Ovary (tissue), 7 donors: ENCODE measurements at regions not wholly inside any gene's neighbourhood (a gene's known extent, or its start where the extent isn't known, plus 50 kb on each side); places are given as distances from the start of the nearest gene placed in this dataset.

Experiments used
- DNase-seq, 5 donors: peaks; one replicate each; pipeline ENCODE4 v3.0.0-alpha.2; 2019 to 2020
- H3K27ac ChIP-seq, 2 donors: fragments of 200-600 bp; one replicate each; pipeline versions ENCODE4 v1.5.1 to v1.8.0; 2019 to 2022
- H3K27me3 ChIP-seq: fragments of 200-600 bp; one replicate; pipeline ENCODE4 v1.8.0; 2022
- H3K36me3 ChIP-seq: fragments of 200-600 bp; sonication (generic); one replicate; pipeline ENCODE4 v1.5.1; 2019
- H3K4me1 ChIP-seq: one replicate; pipeline ENCODE4 v1.8.1; 2013; ENCODE audit warnings: mild to moderate bottlenecking, moderate library complexity; ENCODE audit not compliant: insufficient read depth
- H3K4me3 ChIP-seq: fragments of 200-600 bp; sonication (generic); one replicate; pipeline ENCODE4 v1.5.1; 2017
- H3K9me3 ChIP-seq, 2 donors: fragments of 200-600 bp in 1 of 2; sonication (generic) in 1 of 2; one replicate each; pipeline versions ENCODE4 v1.5.1 to v1.8.1; 2013 to 2019; ENCODE audit warnings: mild to moderate bottlenecking in 1 of 2, moderate library complexity in 1 of 2
- EP300 ChIP-seq: sonication (generic); formaldehyde crosslinking; IDR thresholded peaks from one replicate; pipeline ENCODE4 v1.6.1; 2017; ENCODE audit warnings: antibody characterized with exemption
- POLR2A ChIP-seq: fragments of 450-650 bp; IDR thresholded peaks from one replicate; pipeline ENCODE4 v1.6.1; 2017; ENCODE audit warnings: antibody characterized with exemption, mild to moderate bottlenecking, moderate library complexity
- WGBS, 3 donors: extraction: QIAGEN DNeasy Blood & Tissue Kit in 1 of 3; methylation state at CpG; one replicate each; pipeline versions ENCODE4 v1.1.5 to v1.1.7; 2013 to 2017; 5-methylcytosine and 5-hydroxymethylcytosine counted together
- intact Hi-C, 4 donors: fragments of 100-400 bp; cut with DNase I; formaldehyde crosslinking; loops; one replicate each; pipeline versions ENCODE4 v1.11.0 to v1.15.1; 2022 to 2023
- TF ChIP-seq, protein P1 (sequence below), 3 donors: fragments of 450-650 bp in 2 of 3; fragments of 200-600 bp in 1 of 3; IDR thresholded peaks; one replicate each; pipeline versions ENCODE4 v1.5.1 to v1.8.0; 2016 to 2022; ENCODE audit warnings: antibody characterized with exemption in 3 of 3, mild to moderate bottlenecking in 1 of 3
- donor health status: DM: no; HTN: no; CAD: no; lungs with moderate emphysema.
- donor health status: DM: no; HTN: no; CAD: no.
- donor health status: Bipolar disorder and iron deficiency.
- donor health status: DM: no; HTN: no; CAD: no.
- donor health status: DM: yes; HTN: yes; CAD: no.

DNA sequence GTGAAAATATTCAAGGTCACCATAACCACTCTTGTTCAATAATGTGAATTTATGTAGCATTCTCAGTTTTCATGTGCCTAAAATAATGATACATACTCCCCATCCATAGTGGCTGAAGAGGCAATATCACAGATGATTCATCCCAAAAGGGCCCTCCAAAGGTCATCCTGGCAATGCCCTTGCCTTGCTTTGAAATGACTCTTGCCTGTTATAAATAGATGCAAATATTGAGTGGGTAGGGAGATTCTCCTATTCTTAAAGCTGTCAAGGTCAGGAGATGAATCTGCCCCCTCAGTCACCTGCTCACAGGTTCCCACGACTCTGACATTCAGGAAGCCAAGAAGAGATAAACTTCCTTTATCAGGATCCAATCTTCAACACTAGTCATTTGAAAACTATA lies 490.5 kb downstream of the TNS1 start:
- 45 to 67% (median 49%) methylated on average over 1 of the region's 1 CpG for WGBS, 3 donors
- Histone ChIP-seq H3K4me3 (no peak overlapping the region), H3K27me3 (no peaks in the 10 kb centered on the region), H3K4me1 (peaks cover 3% of the 10 kb centered on the region), H3K36me3 (no peaks in the 10 kb centered on the region), H3K9me3 (no peaks in the 10 kb centered on the region), H3K27ac (no peak overlapping the region)
- TF ChIP-seq, protein P1, sequence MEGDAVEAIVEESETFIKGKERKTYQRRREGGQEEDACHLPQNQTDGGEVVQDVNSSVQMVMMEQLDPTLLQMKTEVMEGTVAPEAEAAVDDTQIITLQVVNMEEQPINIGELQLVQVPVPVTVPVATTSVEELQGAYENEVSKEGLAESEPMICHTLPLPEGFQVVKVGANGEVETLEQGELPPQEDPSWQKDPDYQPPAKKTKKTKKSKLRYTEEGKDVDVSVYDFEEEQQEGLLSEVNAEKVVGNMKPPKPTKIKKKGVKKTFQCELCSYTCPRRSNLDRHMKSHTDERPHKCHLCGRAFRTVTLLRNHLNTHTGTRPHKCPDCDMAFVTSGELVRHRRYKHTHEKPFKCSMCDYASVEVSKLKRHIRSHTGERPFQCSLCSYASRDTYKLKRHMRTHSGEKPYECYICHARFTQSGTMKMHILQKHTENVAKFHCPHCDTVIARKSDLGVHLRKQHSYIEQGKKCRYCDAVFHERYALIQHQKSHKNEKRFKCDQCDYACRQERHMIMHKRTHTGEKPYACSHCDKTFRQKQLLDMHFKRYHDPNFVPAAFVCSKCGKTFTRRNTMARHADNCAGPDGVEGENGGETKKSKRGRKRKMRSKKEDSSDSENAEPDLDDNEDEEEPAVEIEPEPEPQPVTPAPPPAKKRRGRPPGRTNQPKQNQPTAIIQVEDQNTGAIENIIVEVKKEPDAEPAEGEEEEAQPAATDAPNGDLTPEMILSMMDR (IDR thresholded peaks at IDR 0.05): no peak
- TF ChIP-seq POLR2A (no peak), EP300 (no peak)
- intact Hi-C loops: loop anchor here (5.0 to 10.0 kb wide), 5 partner anchors 130 to 820 kb away; partner anchors contain the start of gene IGFBP5 (in 2 of the 4)
- no peak for DNase-seq

DNA sequence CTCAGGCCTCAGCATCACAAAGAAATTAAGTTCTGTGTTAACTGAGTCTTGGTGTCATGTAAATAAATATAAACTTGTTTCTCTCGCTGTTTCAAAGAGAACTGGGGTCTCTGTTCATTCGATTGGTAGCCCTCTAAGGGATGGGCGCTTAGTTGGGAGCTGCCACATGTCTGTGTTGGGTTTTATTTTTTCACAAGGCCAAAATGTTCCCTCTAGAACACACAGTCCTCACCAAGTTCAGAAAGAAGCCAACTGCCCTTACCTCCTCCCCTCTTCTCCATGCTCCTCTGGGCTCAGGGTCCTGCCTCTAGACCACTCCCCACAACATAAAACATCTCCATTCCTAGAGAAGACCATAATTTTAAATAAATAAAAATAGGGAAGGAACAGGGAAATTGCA lies 490.9 kb downstream of the TNS1 start:
- peaks cover 3% of the 10 kb centered on the region for H3K4me1 ChIP-seq
- no peaks in the 10 kb centered on the region for H3K36me3 ChIP-seq
- no peak overlapping the region for H3K4me3 ChIP-seq
- no peaks in the 10 kb centered on the region for H3K27me3 ChIP-seq
- intact Hi-C loops: loop anchor here (5.0 to 10.0 kb wide), 5 partner anchors 130 to 820 kb away; partner anchors contain the start of gene IGFBP5 (in 2 of the 4)
- TF ChIP-seq, protein P1 (IDR thresholded peaks at IDR 0.05): no peak
- TF ChIP-seq POLR2A (no peak), EP300 (no peak)
- H3K27ac ChIP-seq: no peak overlapping the region
- no peak for DNase-seq
- H3K9me3 ChIP-seq: no peaks in the 10 kb centered on the region
- 73 to 90% (median 88%) methylated on average over 3 of the region's 3 CpGs for WGBS, 3 donors

DNA sequence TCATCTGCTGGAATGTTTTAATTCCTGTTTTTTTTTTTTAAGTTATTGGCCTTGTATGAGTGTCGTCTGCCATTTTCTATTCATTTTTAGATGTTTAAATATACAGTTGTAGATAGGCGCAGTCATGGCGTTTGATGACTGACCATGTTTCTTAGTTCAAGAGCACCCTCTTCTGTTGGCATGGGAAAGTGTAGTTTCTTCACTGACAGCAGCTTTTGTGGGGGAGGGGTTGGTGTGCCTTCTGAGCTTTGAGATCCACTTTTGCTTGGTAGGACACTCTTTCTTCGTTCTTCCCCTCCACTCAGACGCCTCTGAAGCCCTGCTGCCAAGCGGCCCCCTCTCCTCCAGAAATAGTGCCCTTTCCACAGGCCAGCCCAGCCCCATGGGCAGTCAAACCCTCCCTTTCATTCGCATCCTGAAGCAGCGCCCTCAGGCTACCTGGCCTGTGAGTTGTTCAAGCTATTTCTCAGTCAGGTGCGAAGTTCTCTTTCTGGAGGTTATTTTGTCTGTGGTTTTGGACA lies 492.0 kb downstream of the TNS1 start:
- Histone ChIP-seq H3K27me3 (no peaks in the 10 kb centered on the region), H3K4me3 (no peak overlapping the region), H3K27ac (no peak overlapping the region), H3K4me1 (peaks cover 3% of the 10 kb centered on the region), H3K36me3 (no peaks in the 10 kb centered on the region), H3K9me3 (no peaks in the 10 kb centered on the region)
- WGBS, 3 donors: 26 to 30% (median 29%) methylated on average over 9 of the region's 9 CpGs
- TF ChIP-seq POLR2A: peak; percentile 30
- TF ChIP-seq, protein P1 (IDR thresholded peaks at IDR 0.05): peak; percentile 30 to 90 (median 79)
- no peak for TF ChIP-seq EP300
- intact Hi-C loops: loop anchor here (5.0 to 10.0 kb wide), 5 partner anchors 129 to 819 kb away; partner anchors contain the start of gene IGFBP5 (in 2 of the 4)
- peak; percentile 61 to 79 (median 69) for DNase-seq

DNA sequence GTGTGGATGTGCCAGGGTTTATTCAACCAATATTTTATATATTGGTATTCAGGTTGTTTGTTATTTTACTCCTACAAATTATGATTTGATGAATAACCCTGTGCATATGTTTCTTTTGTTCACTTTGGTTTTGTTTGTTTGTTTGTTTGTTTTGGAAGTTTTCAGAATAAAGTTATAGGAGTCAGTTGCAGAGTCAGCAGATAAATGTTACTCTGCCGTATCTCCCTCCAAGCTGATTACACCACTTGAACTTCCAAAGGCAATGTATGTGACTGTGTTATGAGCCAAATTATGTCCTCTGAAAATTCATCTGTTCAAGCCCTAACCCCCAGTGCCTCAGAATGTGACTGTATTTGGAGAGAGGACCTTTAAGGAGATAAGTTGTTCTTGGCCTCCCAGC lies 497.5 kb downstream of the TNS1 start:
- no peak overlapping the region for H3K4me3 ChIP-seq
- no peaks in the 10 kb centered on the region for H3K36me3 ChIP-seq
- H3K27me3 ChIP-seq: no peaks in the 10 kb centered on the region
- intact Hi-C loops: no loop called here
- no peaks in the 10 kb centered on the region for H3K9me3 ChIP-seq
- TF ChIP-seq POLR2A: no peak
- no peak for TF ChIP-seq EP300
- TF ChIP-seq, protein P1 (IDR thresholded peaks at IDR 0.05): no peak
- H3K27ac ChIP-seq: no peak overlapping the region
- no peaks in the 10 kb centered on the region for H3K4me1 ChIP-seq
- 85 to 98% (median 93%) methylated on average over 1 of the region's 1 CpG for WGBS, 3 donors
- no peak for DNase-seq
